Renal cortical epithelial cell (primary cell): ENCODE measurements at regions not wholly inside any gene's neighbourhood (a gene's known extent, or its start where the extent isn't known, plus 50 kb on each side); places are given as distances from the start of the nearest gene placed in this dataset.
"Not testable (repeated sequence)": the region's sequence is repeated elsewhere in the genome, so short reads cannot be mapped to it uniquely, and the experiment has no call there.

Experiments used
- DNase-seq: peaks from one replicate; pipeline ENCODE4 v3.0.0-alpha.2; 2011; ENCODE audit warnings: low read depth

DNA sequence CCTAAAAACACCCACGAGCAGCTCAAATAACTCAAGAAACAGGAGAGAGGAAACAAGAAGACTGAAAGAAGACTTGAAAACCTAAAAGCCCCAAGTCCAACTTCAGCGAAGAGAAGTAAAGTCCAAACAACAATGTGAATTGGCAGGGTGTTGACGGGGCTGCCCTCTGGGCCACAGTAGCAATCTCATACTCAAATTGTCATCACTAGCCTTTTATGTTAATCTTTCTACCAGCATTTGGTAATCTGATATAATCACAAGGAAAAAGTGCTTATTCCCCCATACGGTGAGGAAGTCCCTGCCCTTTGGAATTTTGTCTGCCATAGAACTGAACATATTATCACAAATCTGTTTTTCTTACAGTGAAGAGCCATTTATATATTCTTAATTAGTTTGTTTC, 51.5 kb upstream of the IFNE start:
- no peak for DNase-seq

GRCh38 chr9:21535396-21535795, 53.3 kb upstream of the IFNE start:
- DNase-seq = no peak

DNA sequence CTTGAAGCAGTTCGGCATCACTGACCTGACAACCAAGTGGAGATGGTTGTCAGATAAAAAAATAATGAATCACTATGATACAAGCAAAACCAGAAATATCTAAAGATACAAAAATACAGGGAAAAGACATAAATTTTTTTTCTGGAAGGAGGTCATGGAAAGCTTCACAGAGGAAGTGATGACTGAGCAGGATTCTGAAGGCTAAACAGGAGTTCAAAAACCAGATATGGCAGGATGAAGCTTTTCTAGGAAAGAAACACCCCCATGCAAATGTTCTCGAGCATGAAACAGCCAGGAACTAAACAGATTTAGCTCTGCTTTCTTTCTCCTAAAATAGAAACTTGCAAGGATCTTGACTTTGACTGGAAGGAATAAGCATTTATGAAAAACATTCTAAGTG, 60.7 kb upstream of the IFNE start:
- DNase-seq = no peak

- no peak for DNase-seq
These were observed 61.1 kb upstream of the IFNE start for GRCh38 chr9:21543187-21543586.

GRCh38 chr9:21543816-21544215, 61.7 kb upstream of the IFNE start:
- not testable (repeated sequence) for DNase-seq

- no peak for DNase-seq
These were observed 64.8 kb upstream of the IFNE start for GRCh38 chr9:21546949-21547348.

DNA sequence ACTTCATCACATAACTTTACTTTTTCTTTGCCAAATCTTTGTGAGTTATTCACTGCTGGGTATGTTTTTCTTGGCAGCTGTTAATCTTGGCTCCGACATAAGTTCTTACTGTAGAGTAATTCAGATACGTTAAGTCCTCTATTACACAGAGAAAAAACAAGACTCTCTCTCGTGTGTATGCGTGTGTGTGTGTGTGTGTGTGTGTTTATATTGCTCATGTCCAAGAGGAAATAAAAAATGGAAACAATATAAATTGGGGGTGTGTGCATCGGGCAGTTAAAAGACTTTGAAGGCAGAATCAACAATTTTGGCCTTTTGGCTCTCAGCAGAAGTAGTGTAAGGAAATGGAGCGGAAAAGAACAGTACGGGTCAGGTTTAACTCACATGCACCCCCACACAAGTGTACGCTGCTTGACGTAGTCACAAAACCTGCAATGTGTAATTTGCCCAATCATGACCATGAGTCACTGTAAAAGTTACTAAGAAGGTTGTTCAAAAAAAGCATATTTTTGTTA, 67.2 kb upstream of the IFNE start:
- DNase-seq = peak; percentile 93

- no peak for DNase-seq
These were observed 67.8 kb upstream of the IFNE start for GRCh38 chr9:21549890-21550289.

- DNase-seq = no peak
These were observed 68.3 kb upstream of the IFNE start for GRCh38 chr9:21550392-21550791.

GRCh38 chr9:21551401-21551800, 69.3 kb upstream of the IFNE start:
- no peak for DNase-seq

- DNase-seq = no peak
These were observed 70.4 kb upstream of the IFNE start for GRCh38 chr9:21552244-21553170.

DNA sequence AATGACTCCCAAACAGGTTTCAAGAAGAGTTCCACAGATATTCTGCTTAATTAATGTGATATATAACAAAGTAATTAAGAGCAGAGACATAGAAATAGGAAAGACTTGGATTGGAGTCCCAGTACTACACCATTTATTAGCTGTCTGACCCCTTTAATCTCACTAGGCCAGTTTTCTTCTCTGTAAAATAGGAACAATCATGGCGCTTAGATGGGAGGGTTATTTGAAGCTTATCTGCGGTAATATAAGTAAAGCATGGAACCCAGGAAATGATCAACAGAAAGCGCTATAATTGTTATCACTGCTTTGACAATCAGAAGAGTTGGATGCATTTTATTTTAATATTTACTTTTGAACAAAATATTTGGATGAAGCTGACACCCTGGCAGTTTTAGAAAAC, 71.3 kb upstream of the IFNE start:
- DNase-seq = no peak

DNA sequence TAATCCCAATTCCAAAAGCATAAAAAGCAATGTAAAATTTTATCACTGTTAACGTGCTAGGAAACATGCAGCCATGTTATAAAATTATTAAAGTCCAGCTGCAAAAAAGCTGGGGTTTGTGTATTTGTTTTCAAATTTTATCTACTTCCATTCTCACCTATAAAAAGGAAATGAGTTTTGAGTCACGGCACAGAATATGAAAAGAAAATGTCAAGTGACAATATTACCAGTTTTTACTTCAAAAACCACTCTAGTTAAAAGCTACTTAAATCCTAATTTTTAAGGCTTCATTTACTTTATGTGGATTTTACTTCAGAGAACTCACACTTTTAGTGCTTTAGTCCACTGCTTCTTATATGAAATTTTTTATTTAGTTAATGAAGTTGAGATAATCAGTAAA, 72.7 kb upstream of the IFNE start:
- DNase-seq = no peak

GRCh38 chr9:21555911-21556310, 73.8 kb upstream of the IFNE start:
- DNase-seq = no peak

GRCh38 chr9:21556581-21557427, 74.7 kb upstream of the IFNE start:
- DNase-seq = no peak

DNA sequence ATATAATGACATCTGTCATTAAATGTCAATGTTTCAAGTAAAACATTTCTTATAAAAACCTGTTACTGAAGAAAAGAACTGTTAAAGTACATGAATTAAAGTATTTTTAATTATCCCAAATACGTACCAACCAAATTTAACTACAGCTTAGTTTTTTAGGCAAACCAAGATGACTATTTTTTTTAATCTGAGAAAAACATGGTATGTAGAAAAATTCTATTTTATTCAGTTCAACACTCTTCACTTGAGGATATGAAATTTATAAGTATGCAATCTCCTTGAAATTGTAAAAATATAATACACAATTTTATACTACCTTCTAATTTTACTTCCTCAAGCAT, 75.3 kb upstream of the IFNE start:
- no peak for DNase-seq

DNA sequence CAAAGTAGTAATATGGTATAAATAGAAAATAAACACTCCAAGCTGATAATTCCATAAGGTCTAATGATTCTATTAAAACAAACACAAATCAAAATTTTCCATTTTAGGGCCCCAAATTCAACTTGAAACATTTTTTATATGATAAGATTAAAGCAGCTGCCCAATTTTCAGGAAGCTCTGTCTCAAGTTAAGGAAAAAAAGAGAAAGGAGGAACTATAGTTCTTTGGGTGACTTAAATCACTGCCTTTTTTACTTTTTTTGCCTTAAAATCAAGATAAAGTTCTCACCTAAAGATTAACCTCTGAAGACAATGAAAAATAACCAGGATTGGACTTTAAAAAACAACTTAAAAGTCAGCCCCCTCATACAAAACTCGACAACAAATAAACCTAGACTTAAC, 76.0 kb upstream of the IFNE start:
- DNase-seq = no peak

GRCh38 chr9:21558615-21559401, 76.7 kb upstream of the IFNE start:
- DNase-seq = no peak

- peak; percentile 37 for DNase-seq
These were observed 77.5 kb upstream of the IFNE start for GRCh38 chr9:21559402-21560280.

DNA sequence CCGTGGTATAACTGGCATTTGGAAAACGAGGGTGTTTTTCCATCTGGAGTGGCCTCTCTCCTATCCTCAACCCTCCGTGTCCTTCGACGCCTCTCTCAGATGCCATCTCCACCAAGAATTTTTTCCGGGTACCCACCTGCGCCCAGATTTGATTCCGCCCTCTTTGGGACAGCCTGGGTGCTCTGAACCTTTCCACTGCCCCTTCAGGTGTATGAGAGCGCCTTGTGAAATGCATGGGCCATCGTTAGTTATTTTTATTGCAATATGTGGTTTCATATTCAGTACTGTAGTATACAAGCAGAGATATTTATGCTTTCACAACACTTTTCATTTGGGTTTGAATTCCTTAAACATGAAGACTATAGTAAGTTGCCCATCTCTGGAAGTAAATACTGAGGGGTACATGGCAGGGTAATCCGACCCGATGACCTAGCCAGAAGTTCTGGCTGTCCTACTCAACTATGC, 78.2 kb upstream of the IFNE start:
- no peak for DNase-seq

DNA sequence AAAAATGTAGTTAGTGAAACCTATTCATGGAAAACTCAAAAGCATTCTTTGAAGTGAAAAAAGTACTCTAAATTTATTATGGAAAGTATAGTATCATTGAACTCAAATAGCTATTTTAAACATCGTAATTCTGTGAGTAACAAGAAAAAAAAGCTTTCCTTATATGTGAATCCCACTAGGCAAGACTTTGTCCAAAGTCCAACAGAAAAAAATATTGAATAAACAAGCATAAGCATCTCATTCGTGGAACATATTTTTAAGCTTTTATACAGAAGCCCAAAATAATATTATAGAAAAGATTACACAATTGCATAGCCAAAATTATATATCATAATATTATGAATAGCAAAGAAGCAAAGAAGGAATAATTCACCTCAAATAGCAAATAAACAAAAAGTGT, 79.4 kb upstream of the IFNE start:
- DNase-seq = no peak
